GM23338 (cell line): ENCODE measurements at regions not wholly inside any gene's neighbourhood (a gene's known extent, or its start where the extent isn't known, plus 50 kb on each side); places are given as distances from the start of the nearest gene placed in this dataset.

ENCODE experiments used
- ATAC-seq: fragments of 200-7000 bp; cut with Tn5 transposase; 3 replicates; pipeline ENCODE4 v1.9.1; 2020
- DNase-seq: peaks from one replicate; pipeline ENCODE4 v3.0.0-alpha.2; 2015; ENCODE audit warnings: low spot score
- H2AFZ ChIP-seq: fragments of 200-600 bp; sonication (generic); 2 replicates; pipeline ENCODE4 v1.8.0; 2016; ENCODE audit warnings: antibody characterized with exemption, mild to moderate bottlenecking, moderate library complexity
- H3F3A ChIP-seq: fragments of 200-600 bp; sonication (generic); replicated peaks from 2 replicates; pipeline ENCODE4 v1.8.0; 2017; ENCODE audit warnings: antibody characterized with exemption, mixed run types, low read depth
- H3K27ac ChIP-seq: fragments of 200-600 bp; sonication (generic); 2 replicates; pipeline ENCODE4 v1.6.1; 2016; ENCODE audit warnings: low read depth
- H3K27me3 ChIP-seq: fragments of 200-600 bp; sonication (generic); 2 replicates; pipeline ENCODE4 v1.8.0; 2016; ENCODE audit warnings: mild to moderate bottlenecking, mixed run types, moderate library complexity; ENCODE audit not compliant: insufficient read depth
- H3K36me3 ChIP-seq: fragments of 200-600 bp; sonication (generic); 2 replicates; pipeline ENCODE4 v1.8.0; 2016; ENCODE audit warnings: mild to moderate bottlenecking; ENCODE audit not compliant: insufficient read depth
- H3K4me1 ChIP-seq: fragments of 200-600 bp; sonication (generic); 2 replicates; pipeline ENCODE4 v1.8.0; 2016; ENCODE audit warnings: mild to moderate bottlenecking, moderate library complexity; ENCODE audit not compliant: insufficient read depth
- H3K4me2 ChIP-seq: fragments of 200-600 bp; sonication (generic); 2 replicates; pipeline ENCODE4 v1.7.1; 2017; ENCODE audit warnings: mixed run types
- H3K4me3 ChIP-seq: fragments of 200-600 bp; sonication (generic); 2 replicates; pipeline ENCODE4 v1.6.1; 2016; ENCODE audit warnings: mixed run types
- H3K79me2 ChIP-seq: fragments of 200-600 bp; sonication (generic); replicated peaks from 2 replicates; pipeline ENCODE4 v1.8.0; 2017; ENCODE audit warnings: mild to moderate bottlenecking; ENCODE audit not compliant: insufficient read depth
- H3K9me2 ChIP-seq: fragments of 200-600 bp; sonication (generic); 2 replicates; pipeline ENCODE4 v1.8.0; 2017; ENCODE audit not compliant: insufficient read depth
- H4K20me1 ChIP-seq: fragments of 200-600 bp; sonication (generic); replicated peaks from 2 replicates; pipeline ENCODE4 v1.8.0; 2017; ENCODE audit warnings: mild to moderate bottlenecking; ENCODE audit not compliant: insufficient read depth
- H3K27ac Mint-ChIP-seq: 2 replicates; pipeline ENCODE4 v1.8.0; 2020; ENCODE audit warnings: inconsistent platforms, mild to moderate bottlenecking, moderate library complexity, mixed read lengths
- H3K27me3 Mint-ChIP-seq: 3 replicates; pipeline ENCODE4 v1.8.0; 2022; ENCODE audit warnings: low read depth, mild to moderate bottlenecking, moderate library complexity, mixed read lengths, inconsistent platforms; ENCODE audit not compliant: insufficient read depth, poor library complexity
- H3K36me3 Mint-ChIP-seq: 3 replicates; pipeline ENCODE4 v1.8.0; 2021; ENCODE audit warnings: low read depth, mild to moderate bottlenecking, inconsistent platforms, moderate library complexity, mixed read lengths
- H3K4me1 Mint-ChIP-seq: 3 replicates; pipeline ENCODE4 v1.8.0; 2020; ENCODE audit warnings: mild to moderate bottlenecking, inconsistent platforms, mixed read lengths
- H3K4me3 Mint-ChIP-seq: 3 replicates; pipeline ENCODE4 v1.8.0; 2021; ENCODE audit warnings: moderate library complexity, mild to moderate bottlenecking, inconsistent platforms, mixed read lengths
- H3K9me3 Mint-ChIP-seq: 3 replicates; pipeline ENCODE4 v1.8.0; 2020; ENCODE audit warnings: moderate library complexity, mild to moderate bottlenecking, inconsistent platforms, mixed read lengths
- CREB1 ChIP-seq: fragments of 250-450 bp; sonication (Bioruptor Pico); IDR thresholded peaks from 2 replicates; pipeline ENCODE4 v1.5.0; 2020; ENCODE audit warnings: low read depth, mild to moderate bottlenecking, moderate library complexity
- CTCF ChIP-seq, 2 experiments: fragments of 200-600 bp in 1 of 2; sonication (generic) in 1 of 2; conservative IDR thresholded peaks; 2 replicates each; pipeline versions ENCODE4 v1.5.1 to v1.6.1; 2016 to 2017; ENCODE audit warnings: antibody characterized with exemption in 2 of 2, low read depth in 2 of 2, mild to moderate bottlenecking in 2 of 2, moderate library complexity in 1 of 2
- ETS1 ChIP-seq: IDR thresholded peaks from 2 replicates; pipeline ENCODE4 v1.6.1; 2016; ENCODE audit warnings: antibody characterized with exemption
- EZH2 ChIP-seq: fragments of 200-600 bp; sonication (generic); IDR thresholded peaks from one replicate; pipeline ENCODE4 v1.8.0; 2017; ENCODE audit warnings: antibody characterized with exemption, mild to moderate bottlenecking, low read depth; ENCODE audit not compliant: unreplicated experiment
- EZH2phosphoT487 ChIP-seq: fragments of 200-600 bp; sonication (generic); IDR thresholded peaks from one replicate; pipeline ENCODE4 v1.8.1; 2018; ENCODE audit warnings: antibody characterized with exemption; ENCODE audit not compliant: unreplicated experiment
- JUNB ChIP-seq: IDR thresholded peaks from one replicate; pipeline ENCODE4 v1.6.1; 2016; ENCODE audit warnings: antibody characterized with exemption; ENCODE audit not compliant: unreplicated experiment
- POLR2AphosphoS5 ChIP-seq: IDR thresholded peaks from 2 replicates; pipeline ENCODE4 v1.6.1; 2016; ENCODE audit warnings: antibody characterized with exemption, low read depth
- REST ChIP-seq: IDR thresholded peaks from one replicate; pipeline ENCODE4 v1.6.1; 2018; ENCODE audit warnings: antibody characterized with exemption; ENCODE audit not compliant: unreplicated experiment
- STAT1 ChIP-seq: IDR thresholded peaks from one replicate; pipeline ENCODE4 v1.6.1; 2016; ENCODE audit warnings: antibody characterized with exemption; ENCODE audit not compliant: unreplicated experiment
- ZNF114 ChIP-seq: fragments of 250-450 bp; sonication (Bioruptor Pico); IDR thresholded peaks from 2 replicates; pipeline ENCODE4 v1.5.0; 2020; ENCODE audit warnings: mild to moderate bottlenecking, moderate library complexity
- ZNF462 ChIP-seq: fragments of 250-450 bp; sonication (Bioruptor Pico); IDR thresholded peaks from 2 replicates; pipeline ENCODE4 v1.5.0; 2020; ENCODE audit warnings: mild to moderate bottlenecking, moderate library complexity

- TF ChIP-seq ZNF462 (no peak), STAT1 (no peak), CREB1 (CRISPR knock-in tag) (no peak), JUNB (no peak), EZH2phosphoT487 (no peak)
Observed at GRCh38 chr6:164114051-164114450, 699.5 kb downstream of the QKI start (continued).

- ATAC-seq (no peak), DNase-seq (no peak)
- no peak overlapping the region for H3K27ac ChIP-seq
- no peak overlapping the region for H3K27ac Mint-ChIP-seq
- H3K9me2 ChIP-seq = no peaks in the 10 kb centered on the region; the same call in none of the 2 replicates
- H3K27me3 Mint-ChIP-seq = peaks cover 6% of the 10 kb centered on the region
- H3F3A ChIP-seq = no peaks in the 10 kb centered on the region
- no peak overlapping the region for H3K4me3 Mint-ChIP-seq
- H3K79me2 ChIP-seq = no peaks in the 10 kb centered on the region
- H2AFZ ChIP-seq = no peak overlapping the region
- TF ChIP-seq CTCF (conservative IDR thresholded peaks at IDR 0.05; ENCODE audit: low read depth in 2 of 2) = no peak
- TF ChIP-seq POLR2AphosphoS5 = no peak
- TF ChIP-seq REST = no peak
- no peak for TF ChIP-seq EZH2phosphoT487
- TF ChIP-seq JUNB = no peak
- no peak for TF ChIP-seq EZH2
- no peak for TF ChIP-seq ETS1
- TF ChIP-seq ZNF114 (CRISPR knock-in tag) = no peak
- TF ChIP-seq STAT1 = no peak
- no peaks in the 10 kb centered on the region; the same call in 2 of the 3 replicates for H3K36me3 Mint-ChIP-seq
- peaks cover 2% of the 10 kb centered on the region; the same call in 1 of the 3 replicates for H3K4me1 Mint-ChIP-seq
- no peaks in the 10 kb centered on the region; the same call in 1 of the 2 replicates for H3K36me3 ChIP-seq
- H4K20me1 ChIP-seq = no peaks in the 10 kb centered on the region
- H3K4me2 ChIP-seq = no peak overlapping the region
- peaks cover 9% of the 10 kb centered on the region; the same call in 1 of the 3 replicates for H3K9me3 Mint-ChIP-seq
- no peaks in the 10 kb centered on the region for H3K4me1 ChIP-seq
- no peak overlapping the region for H3K4me3 ChIP-seq
- H3K27me3 ChIP-seq = no peaks in the 10 kb centered on the region
Observed at GRCh38 chr6:164113637-164114036, 699.1 kb downstream of the QKI start.
